ENCODE measurements at regions not wholly inside any gene's neighbourhood (a gene's known extent, or its start where the extent isn't known, plus 50 kb on each side); places are given as distances from the start of the nearest gene placed in this dataset.

DNA sequence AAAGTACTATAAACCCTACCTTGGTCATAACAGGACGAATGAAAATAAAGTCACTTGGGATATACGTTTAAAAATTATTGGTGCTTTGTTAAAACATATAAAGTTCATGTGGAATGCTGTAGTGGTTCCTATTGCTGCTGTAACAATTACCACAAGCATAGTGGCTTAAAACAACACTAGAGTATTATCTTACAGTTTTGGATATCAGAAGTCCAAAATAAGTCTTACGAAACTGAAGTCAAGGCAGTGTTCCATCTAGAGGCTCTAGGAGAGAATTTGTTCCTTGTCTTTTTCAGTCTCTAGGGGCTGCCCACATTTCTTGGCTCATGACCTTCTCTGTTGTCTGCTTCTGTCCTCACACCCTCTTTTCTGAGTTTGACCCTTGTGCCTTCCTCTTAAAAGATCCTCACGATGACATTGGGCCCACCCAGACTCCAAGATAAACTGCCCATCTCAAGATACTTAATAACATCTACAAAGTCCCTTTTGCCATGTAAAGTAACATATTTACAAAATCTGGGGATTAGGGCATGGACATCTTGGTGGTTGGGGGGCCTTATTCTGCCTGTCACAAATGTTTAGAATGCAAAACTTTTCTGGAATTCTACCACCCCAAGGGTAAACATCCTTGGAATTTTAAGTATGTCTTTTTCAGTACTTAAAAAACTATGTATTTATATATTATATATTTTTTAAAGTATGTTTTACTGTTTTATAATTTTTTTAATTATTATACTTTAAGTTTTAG lies 178.1 kb downstream of the ETNK1 start:
- TF ChIP-seq CTCF (IDR thresholded peaks at IDR 0.05) (no peak), ZFX (IDR thresholded peaks at IDR 0.05; ENCODE audit: borderline replicate concordance) (no peak)

Measured in 22Rv1 (cell line).